Sigmoid colon (tissue), 3 donors: ENCODE measurements at regions not wholly inside any gene's neighbourhood (a gene's known extent, or its start where the extent isn't known, plus 50 kb on each side); places are given as distances from the start of the nearest gene placed in this dataset.

Experiments
- POLR2A ChIP-seq, 2 donors: fragments of 450-650 bp; IDR thresholded peaks; one replicate each; pipeline ENCODE4 v1.6.1; 2016; ENCODE audit warnings: antibody characterized with exemption in 2 of 2, mild to moderate bottlenecking in 2 of 2, moderate library complexity in 2 of 2
- TF ChIP-seq, protein P1 (sequence below), 4 experiments: fragments of 450-650 bp in 3 of 4; fragments of 200-600 bp in 1 of 4; IDR thresholded peaks; one replicate each; pipeline ENCODE4 v1.5.1; 2016 to 2019; ENCODE audit warnings: antibody characterized with exemption in 4 of 4, mild to moderate bottlenecking in 3 of 4, moderate library complexity in 2 of 4

DNA sequence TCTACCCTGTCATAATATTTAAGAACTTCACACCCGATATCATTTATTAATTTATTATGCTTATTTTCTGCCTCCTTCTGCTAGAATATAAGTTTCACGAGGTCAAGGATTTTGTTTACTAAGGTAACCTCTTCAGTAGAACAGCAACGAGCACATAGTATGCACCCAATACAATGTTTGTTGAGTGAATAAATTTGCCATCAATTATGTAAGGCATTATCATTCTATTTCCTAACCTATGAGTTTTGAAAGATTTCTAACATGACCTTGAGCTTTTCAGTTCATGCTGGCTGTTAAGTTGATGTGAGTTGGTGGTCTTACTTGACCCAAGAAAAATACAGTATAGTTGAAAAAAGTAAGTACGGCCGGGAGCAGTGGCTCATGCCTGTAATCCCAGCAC, 125.9 kb upstream of the LOC128125822 start:
- TF ChIP-seq, protein P1, sequence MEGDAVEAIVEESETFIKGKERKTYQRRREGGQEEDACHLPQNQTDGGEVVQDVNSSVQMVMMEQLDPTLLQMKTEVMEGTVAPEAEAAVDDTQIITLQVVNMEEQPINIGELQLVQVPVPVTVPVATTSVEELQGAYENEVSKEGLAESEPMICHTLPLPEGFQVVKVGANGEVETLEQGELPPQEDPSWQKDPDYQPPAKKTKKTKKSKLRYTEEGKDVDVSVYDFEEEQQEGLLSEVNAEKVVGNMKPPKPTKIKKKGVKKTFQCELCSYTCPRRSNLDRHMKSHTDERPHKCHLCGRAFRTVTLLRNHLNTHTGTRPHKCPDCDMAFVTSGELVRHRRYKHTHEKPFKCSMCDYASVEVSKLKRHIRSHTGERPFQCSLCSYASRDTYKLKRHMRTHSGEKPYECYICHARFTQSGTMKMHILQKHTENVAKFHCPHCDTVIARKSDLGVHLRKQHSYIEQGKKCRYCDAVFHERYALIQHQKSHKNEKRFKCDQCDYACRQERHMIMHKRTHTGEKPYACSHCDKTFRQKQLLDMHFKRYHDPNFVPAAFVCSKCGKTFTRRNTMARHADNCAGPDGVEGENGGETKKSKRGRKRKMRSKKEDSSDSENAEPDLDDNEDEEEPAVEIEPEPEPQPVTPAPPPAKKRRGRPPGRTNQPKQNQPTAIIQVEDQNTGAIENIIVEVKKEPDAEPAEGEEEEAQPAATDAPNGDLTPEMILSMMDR (IDR thresholded peaks at IDR 0.05): no peak
- no peak for TF ChIP-seq POLR2A (IDR thresholded peaks at IDR 0.05)
